Neural progenitor cell (in vitro differentiated cells): ENCODE measurements at regions not wholly inside any gene's neighbourhood (a gene's known extent, or its start where the extent isn't known, plus 50 kb on each side); places are given as distances from the start of the nearest gene placed in this dataset.

Experiments
- DNase-seq: peaks from one replicate; pipeline ENCODE4 v3.0.0-alpha.2; 2016; ENCODE audit warnings: low spot score
- H2AFZ ChIP-seq: fragments of 200-600 bp; sonication (generic); replicated peaks from 2 replicates; pipeline ENCODE4 v1.6.1; 2016; ENCODE audit warnings: antibody characterized with exemption
- H3F3A ChIP-seq: fragments of 200-600 bp; sonication (generic); 2 replicates; pipeline ENCODE4 v1.6.1; 2016; ENCODE audit warnings: antibody characterized with exemption, low read depth
- H3K27ac ChIP-seq: fragments of 200-600 bp; sonication (generic); 2 replicates; pipeline ENCODE4 v1.5.1; 2016; ENCODE audit warnings: mild to moderate bottlenecking
- H3K27me3 ChIP-seq: fragments of 200-600 bp; sonication (generic); 2 replicates; pipeline ENCODE4 v1.6.1; 2016; ENCODE audit warnings: mild to moderate bottlenecking, moderate library complexity
- H3K36me3 ChIP-seq: fragments of 200-600 bp; sonication (generic); 2 replicates; pipeline ENCODE4 v1.5.1; 2016
- H3K4me1 ChIP-seq: fragments of 200-600 bp; sonication (generic); 2 replicates; pipeline ENCODE4 v1.6.1; 2016; ENCODE audit warnings: mixed run types
- H3K4me2 ChIP-seq: fragments of 200-600 bp; sonication (generic); 2 replicates; pipeline ENCODE4 v1.6.1; 2016
- H3K4me3 ChIP-seq: fragments of 200-600 bp; sonication (generic); 2 replicates; pipeline ENCODE4 v1.5.1; 2016
- H3K79me2 ChIP-seq: fragments of 200-600 bp; sonication (generic); 2 replicates; pipeline ENCODE4 v1.6.1; 2016; ENCODE audit warnings: low read depth
- H3K9ac ChIP-seq: fragments of 200-600 bp; sonication (generic); 2 replicates; pipeline ENCODE4 v1.6.1; 2016
- H3K9me3 ChIP-seq: fragments of 200-600 bp; sonication (generic); 2 replicates; pipeline ENCODE4 v1.5.1; 2016; ENCODE audit warnings: low read depth
- H4K20me1 ChIP-seq: fragments of 200-600 bp; sonication (generic); 2 replicates; pipeline ENCODE4 v1.6.1; 2016; ENCODE audit warnings: low read depth
- H3K27ac Mint-ChIP-seq: 3 replicates; pipeline ENCODE4 v1.8.0; 2021; ENCODE audit warnings: mixed read lengths
- H3K27me3 Mint-ChIP-seq: 2 replicates; pipeline ENCODE4 v1.8.0; 2022; ENCODE audit warnings: low read depth, mild to moderate bottlenecking, inconsistent platforms, moderate library complexity, mixed read lengths; ENCODE audit not compliant: insufficient read depth
- H3K36me3 Mint-ChIP-seq: 3 replicates; pipeline ENCODE4 v1.8.0; 2021; ENCODE audit warnings: mixed read lengths
- H3K4me1 Mint-ChIP-seq: 3 replicates; pipeline ENCODE4 v1.8.0; 2021; ENCODE audit warnings: mixed read lengths
- H3K4me3 Mint-ChIP-seq: 3 replicates; pipeline ENCODE4 v1.8.0; 2021; ENCODE audit warnings: mild to moderate bottlenecking, moderate library complexity, mixed read lengths
- H3K9me3 Mint-ChIP-seq: 3 replicates; pipeline ENCODE4 v1.8.0; 2020; ENCODE audit warnings: mixed read lengths
- EZH2 ChIP-seq: fragments of 200-600 bp; sonication (generic); IDR thresholded peaks from 2 replicates; pipeline ENCODE4 v1.6.1; 2017; ENCODE audit warnings: antibody characterized with exemption, mild to moderate bottlenecking, moderate library complexity
- EZH2phosphoT487 ChIP-seq: fragments of 200-600 bp; sonication (generic); IDR thresholded peaks from 2 replicates; pipeline ENCODE4 v1.6.1; 2017; ENCODE audit warnings: antibody characterized with exemption
- TF ChIP-seq, protein P1 (sequence below): fragments of 200-600 bp; sonication (generic); IDR thresholded peaks from 2 replicates; pipeline ENCODE4 v1.5.1; 2017; ENCODE audit warnings: antibody characterized with exemption, mild to moderate bottlenecking

DNA sequence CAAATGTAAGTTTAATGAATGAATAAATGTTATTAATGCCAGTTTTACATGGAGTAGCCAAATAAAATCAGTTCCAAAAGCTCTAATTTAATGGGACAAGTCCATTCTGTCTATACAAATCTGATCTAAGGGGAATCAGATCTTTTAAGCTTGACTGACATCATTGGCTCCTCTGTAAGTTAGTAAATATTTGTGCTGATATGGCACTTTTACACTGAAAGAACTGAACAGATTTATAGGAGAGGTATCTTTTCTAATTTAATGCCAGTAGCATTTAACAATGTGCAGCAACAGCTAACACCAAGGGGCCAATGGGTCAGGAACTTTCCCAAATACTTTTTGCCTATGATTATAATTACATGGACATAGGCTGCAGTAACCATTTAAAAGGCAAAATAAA lies 832.3 kb downstream of the PCDH17 start:
- no peak overlapping the region for H3K4me3 ChIP-seq
- H3K36me3 Mint-ChIP-seq = no peaks in the 10 kb centered on the region
- no peaks in the 10 kb centered on the region for H4K20me1 ChIP-seq
- H3K9me3 ChIP-seq = no peaks in the 10 kb centered on the region
- H3K4me1 Mint-ChIP-seq = no peaks in the 10 kb centered on the region
- H3K4me1 ChIP-seq = no peaks in the 10 kb centered on the region
- peaks cover 2% of the 10 kb centered on the region for H3K9me3 Mint-ChIP-seq
- TF ChIP-seq, protein P1, sequence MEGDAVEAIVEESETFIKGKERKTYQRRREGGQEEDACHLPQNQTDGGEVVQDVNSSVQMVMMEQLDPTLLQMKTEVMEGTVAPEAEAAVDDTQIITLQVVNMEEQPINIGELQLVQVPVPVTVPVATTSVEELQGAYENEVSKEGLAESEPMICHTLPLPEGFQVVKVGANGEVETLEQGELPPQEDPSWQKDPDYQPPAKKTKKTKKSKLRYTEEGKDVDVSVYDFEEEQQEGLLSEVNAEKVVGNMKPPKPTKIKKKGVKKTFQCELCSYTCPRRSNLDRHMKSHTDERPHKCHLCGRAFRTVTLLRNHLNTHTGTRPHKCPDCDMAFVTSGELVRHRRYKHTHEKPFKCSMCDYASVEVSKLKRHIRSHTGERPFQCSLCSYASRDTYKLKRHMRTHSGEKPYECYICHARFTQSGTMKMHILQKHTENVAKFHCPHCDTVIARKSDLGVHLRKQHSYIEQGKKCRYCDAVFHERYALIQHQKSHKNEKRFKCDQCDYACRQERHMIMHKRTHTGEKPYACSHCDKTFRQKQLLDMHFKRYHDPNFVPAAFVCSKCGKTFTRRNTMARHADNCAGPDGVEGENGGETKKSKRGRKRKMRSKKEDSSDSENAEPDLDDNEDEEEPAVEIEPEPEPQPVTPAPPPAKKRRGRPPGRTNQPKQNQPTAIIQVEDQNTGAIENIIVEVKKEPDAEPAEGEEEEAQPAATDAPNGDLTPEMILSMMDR = no peak
- TF ChIP-seq EZH2 (no peak), EZH2phosphoT487 (no peak)
- H3F3A ChIP-seq = no peaks in the 10 kb centered on the region
- H3K27ac ChIP-seq = no peak overlapping the region
- H3K4me3 Mint-ChIP-seq = no peak overlapping the region
- no peaks in the 10 kb centered on the region for H3K79me2 ChIP-seq
- H3K27me3 ChIP-seq = no peaks in the 10 kb centered on the region
- H3K4me2 ChIP-seq = no peak overlapping the region
- no peak overlapping the region for H3K27ac Mint-ChIP-seq
- DNase-seq = no peak
- no peaks in the 10 kb centered on the region for H3K36me3 ChIP-seq
- H2AFZ ChIP-seq = no peak overlapping the region
- H3K27me3 Mint-ChIP-seq = no peaks in the 10 kb centered on the region
- no peak overlapping the region for H3K9ac ChIP-seq

DNA sequence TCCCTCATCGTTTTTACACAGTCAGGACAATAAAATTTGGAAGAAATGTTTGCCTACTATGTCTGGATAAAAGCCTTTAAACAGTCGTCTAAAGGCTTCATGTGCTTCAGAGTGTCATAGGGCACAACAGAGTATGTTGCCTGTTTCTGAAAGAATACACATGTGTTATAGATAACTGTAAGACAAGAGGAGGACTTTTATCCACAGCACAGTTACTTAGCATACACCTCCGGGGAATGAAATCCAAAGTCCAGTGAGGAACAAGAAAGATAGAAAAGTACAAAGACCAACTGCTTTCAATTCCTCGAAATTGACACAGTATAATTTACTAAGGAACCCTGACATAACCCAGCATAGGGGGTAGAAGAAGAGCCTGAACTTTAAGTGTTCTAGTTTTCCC lies 835.6 kb downstream of the PCDH17 start:
- H3K4me2 ChIP-seq = no peak overlapping the region
- no peak overlapping the region for H3K9ac ChIP-seq
- no peaks in the 10 kb centered on the region for H3K79me2 ChIP-seq
- no peak overlapping the region for H3K4me3 ChIP-seq
- no peak overlapping the region for H3K4me3 Mint-ChIP-seq
- H3K4me1 ChIP-seq = no peaks in the 10 kb centered on the region
- no peaks in the 10 kb centered on the region for H3K27me3 ChIP-seq
- H3F3A ChIP-seq = no peaks in the 10 kb centered on the region
- no peak for DNase-seq
- H3K27ac Mint-ChIP-seq = no peak overlapping the region
- no peaks in the 10 kb centered on the region for H3K27me3 Mint-ChIP-seq
- H3K4me1 Mint-ChIP-seq = no peaks in the 10 kb centered on the region
- H3K36me3 Mint-ChIP-seq = no peaks in the 10 kb centered on the region
- no peak overlapping the region for H3K27ac ChIP-seq
- no peaks in the 10 kb centered on the region for H3K9me3 Mint-ChIP-seq
- peak overlapping the region; percentile 5 for H2AFZ ChIP-seq
- no peaks in the 10 kb centered on the region for H3K9me3 ChIP-seq
- no peaks in the 10 kb centered on the region for H3K36me3 ChIP-seq
- no peaks in the 10 kb centered on the region for H4K20me1 ChIP-seq
- TF ChIP-seq, protein P1 = no peak

DNA sequence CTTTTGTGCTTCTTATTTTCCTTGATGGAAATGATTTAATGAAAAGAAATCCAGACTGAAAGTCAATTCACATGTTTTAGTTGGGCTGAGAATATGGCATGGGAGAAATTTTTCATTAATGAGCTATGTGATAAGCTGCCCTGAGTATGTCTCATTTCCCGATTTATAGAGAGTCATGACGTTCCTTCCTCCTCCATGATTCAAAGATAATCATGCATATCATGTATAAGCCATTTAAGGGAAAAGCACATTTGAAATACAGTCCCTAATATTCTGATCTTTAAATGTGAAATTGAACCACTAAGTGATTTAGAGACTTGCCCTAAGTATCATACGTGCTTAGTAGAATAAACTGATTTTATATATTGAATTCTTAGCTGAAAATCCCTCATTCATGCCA lies 840.9 kb downstream of the PCDH17 start:
- Mint-ChIP-seq H3K27me3 (no peaks in the 10 kb centered on the region), H3K4me3 (no peak overlapping the region), H3K9me3 (no peaks in the 10 kb centered on the region), H3K36me3 (no peaks in the 10 kb centered on the region), H3K4me1 (peaks cover 10% of the 10 kb centered on the region), H3K27ac (no peak overlapping the region)
- no peak overlapping the region for H2AFZ ChIP-seq
- H3K4me1 ChIP-seq = peaks cover 15% of the 10 kb centered on the region
- no peak for TF ChIP-seq EZH2phosphoT487
- TF ChIP-seq, protein P1 = no peak
- no peak for TF ChIP-seq EZH2
- no peaks in the 10 kb centered on the region for H3K36me3 ChIP-seq
- H3K9ac ChIP-seq = no peak overlapping the region
- H3K4me2 ChIP-seq = no peak overlapping the region
- no peaks in the 10 kb centered on the region for H3K9me3 ChIP-seq
- H3K4me3 ChIP-seq = no peak overlapping the region
- H3K27me3 ChIP-seq = no peaks in the 10 kb centered on the region
- no peaks in the 10 kb centered on the region for H4K20me1 ChIP-seq
- no peaks in the 10 kb centered on the region for H3K79me2 ChIP-seq
- DNase-seq = no peak
- no peak overlapping the region for H3K27ac ChIP-seq
- peaks cover 9% of the 10 kb centered on the region for H3F3A ChIP-seq

DNA sequence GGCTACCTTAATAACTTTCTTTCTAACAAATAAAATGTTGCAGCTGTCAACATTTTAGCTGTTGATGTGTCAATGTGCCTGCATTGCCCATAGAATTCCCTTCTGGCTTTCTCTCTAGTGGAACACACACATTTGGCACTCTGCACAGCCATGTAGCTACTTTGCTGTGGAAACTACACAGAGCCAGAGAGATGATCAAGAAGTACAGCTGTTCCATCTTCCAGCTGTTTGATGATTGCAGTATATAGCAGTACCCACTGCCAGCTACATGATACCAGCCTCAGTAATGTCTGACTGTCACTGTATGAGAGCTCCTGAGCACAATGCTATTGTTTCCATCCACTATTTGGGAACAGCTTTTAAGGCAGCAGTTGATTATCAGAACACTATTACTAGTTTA lies 843.0 kb downstream of the PCDH17 start:
- Histone ChIP-seq H3K27ac (no peak overlapping the region), H3K9me3 (no peaks in the 10 kb centered on the region), H3K9ac (no peak overlapping the region), H3K4me3 (no peak overlapping the region), H3K79me2 (no peaks in the 10 kb centered on the region), H3K4me2 (no peak overlapping the region), H3F3A (peaks cover 9% of the 10 kb centered on the region), H3K36me3 (no peaks in the 10 kb centered on the region), H3K27me3 (no peaks in the 10 kb centered on the region), H3K4me1 (peaks cover 15% of the 10 kb centered on the region), H4K20me1 (no peaks in the 10 kb centered on the region), H2AFZ (peak overlapping the region; percentile 58)
- no peak overlapping the region for H3K27ac Mint-ChIP-seq
- no peak for DNase-seq
- TF ChIP-seq EZH2 (no peak), EZH2phosphoT487 (no peak)
- TF ChIP-seq, protein P1 = no peak
- H3K4me1 Mint-ChIP-seq = peaks cover 10% of the 10 kb centered on the region
- no peaks in the 10 kb centered on the region for H3K9me3 Mint-ChIP-seq
- H3K27me3 Mint-ChIP-seq = no peaks in the 10 kb centered on the region
- no peak overlapping the region for H3K4me3 Mint-ChIP-seq
- no peaks in the 10 kb centered on the region for H3K36me3 Mint-ChIP-seq
